Skeletal muscle cell (primary cell): ENCODE measurements at regions not wholly inside any gene's neighbourhood (a gene's known extent, or its start where the extent isn't known, plus 50 kb on each side); places are given as distances from the start of the nearest gene placed in this dataset.
A peak's percentile ranks its signal among the peaks of the same experiment; 100 is the strongest.

Experiments used
- DNase-seq: peaks from one replicate; pipeline ENCODE4 v3.0.0-alpha.2; 2010; ENCODE audit warnings: low read depth
- H3K4me3 ChIP-seq: 2 replicates; pipeline ENCODE4 v1.5.1; 2011; ENCODE audit warnings: low read depth, mild to moderate bottlenecking, control low read depth, low read length, moderate library complexity

DNA sequence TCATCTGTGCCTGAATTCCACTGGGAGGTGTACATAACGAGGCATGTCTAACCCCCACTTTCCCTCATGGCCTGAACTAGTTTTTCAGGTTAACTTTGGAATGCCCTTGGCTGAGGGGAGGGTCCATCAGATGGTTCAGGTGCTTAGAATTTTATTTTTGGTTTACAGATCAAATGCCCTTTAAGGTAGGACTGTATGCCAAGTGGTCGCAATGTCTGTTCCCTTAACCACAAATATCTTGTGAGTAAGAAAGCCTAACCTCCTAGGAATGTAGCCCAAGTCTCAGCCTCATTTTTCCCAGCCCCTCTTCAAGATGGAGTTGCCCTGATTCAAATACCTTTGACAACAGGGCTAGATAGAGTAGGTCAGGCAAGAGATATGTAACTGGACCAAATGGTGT, 78.4 kb downstream of the RNASET2 start:
- no peak overlapping the region for H3K4me3 ChIP-seq
- no peak for DNase-seq

DNA sequence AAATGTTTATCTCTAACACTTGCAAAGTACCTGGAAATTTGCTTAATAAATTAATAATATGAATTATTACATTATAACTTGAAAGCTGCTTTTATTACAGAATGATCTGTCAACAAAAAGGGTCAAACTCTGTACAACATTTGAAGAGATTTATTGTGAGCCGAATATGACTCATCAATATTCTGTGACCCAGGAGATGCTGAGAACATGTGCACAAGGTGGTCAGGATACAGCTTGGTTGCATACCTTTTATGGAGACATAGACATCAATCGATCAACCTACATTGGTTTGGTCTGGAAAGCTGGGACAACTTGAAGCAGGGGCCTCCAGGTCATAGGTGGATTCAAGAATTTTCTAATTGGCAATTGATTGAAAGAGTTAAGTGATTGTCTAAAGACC, 79.0 kb downstream of the RNASET2 start:
- H3K4me3 ChIP-seq: no peak overlapping the region
- DNase-seq: no peak

DNA sequence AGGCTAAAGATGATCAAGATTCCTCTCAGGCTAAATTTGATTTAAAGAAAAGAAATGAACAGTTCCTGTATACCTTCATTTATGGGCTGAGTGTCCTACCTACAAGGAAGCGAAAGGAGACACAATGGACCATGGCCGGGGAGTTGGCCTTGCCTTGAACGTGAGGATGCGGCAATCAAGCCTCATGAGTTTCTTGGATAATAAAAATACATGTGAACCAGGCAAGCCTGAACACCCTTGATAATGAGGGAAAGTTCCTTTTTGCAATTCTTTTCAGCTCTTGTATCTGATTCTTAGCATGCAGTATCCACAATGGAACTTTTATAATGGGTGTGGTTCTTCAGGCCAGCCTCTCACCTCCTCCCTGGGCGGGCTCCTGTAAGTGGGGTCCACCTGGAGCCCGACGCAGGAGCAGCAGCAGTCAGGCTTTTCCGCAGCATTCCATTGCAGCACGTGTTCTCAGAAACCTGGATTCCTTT, 83.8 kb downstream of the RNASET2 start:
- no peak overlapping the region for H3K4me3 ChIP-seq
- DNase-seq: no peak

DNA sequence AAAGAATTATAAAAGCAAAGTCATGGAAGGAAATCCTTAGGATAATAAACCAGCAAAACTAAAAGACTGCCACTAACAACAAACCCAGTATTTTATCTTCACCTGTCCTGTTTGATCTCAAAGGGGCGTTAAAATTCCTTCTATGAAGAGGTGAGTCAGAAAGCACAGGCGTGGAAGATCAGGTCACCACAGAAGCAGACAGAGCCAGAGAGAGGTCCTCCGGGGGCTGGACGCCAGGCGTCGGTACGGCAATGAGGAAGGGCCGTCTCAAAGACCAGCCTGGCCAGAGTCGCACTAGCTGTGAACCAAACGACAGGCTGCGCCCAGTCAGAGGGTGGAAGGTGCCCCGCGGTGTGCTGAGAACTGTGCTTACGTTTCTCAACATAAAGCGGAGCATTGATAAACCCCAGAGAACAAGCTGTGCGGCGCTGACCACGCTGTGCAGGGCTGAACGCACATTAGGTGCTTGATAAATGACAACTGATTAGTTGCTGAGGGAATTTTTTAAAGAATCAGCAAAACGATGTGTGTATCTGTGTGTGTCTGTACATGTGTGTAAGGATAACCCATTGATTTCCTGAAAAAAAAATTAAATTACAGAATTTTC, 85.6 kb downstream of the RNASET2 start:
- no peak overlapping the region for H3K4me3 ChIP-seq
- DNase-seq: no peak

DNA sequence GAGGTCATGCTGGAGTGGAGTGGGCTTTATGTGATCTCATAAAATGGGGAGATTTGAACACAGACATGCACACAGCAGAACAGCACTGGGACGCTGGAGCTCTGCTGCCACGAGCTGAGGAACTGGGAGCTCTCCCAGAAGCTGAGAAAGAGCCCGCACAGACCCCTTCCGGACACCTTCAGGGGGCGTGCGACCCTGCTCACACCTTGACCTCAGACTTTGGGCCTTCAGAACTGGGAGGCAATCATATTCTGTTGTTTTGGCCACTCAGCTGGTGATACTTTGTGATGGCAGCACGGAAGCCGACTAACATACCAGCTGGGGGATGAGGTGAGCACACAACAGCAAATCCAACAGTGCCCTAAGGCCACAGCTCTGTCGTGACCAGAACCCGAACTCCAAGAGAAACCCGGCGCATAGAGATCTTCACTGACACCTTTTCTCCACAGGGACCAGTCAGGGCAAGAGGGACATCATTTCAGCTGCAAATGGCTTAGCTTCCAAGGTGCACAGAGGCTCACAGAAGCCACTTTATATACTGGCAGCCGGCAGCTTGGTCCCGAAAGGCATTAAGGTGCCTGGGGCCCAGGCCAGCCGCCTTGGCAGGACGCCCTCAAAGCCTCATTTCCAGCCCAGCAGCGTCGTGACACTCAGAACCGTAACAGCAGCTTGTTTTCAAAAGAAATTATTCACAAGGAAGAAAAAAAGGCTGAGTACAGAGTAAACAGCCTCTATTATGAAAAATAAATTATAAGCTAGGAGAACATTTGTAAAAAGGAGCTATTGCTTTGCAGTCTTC, 89.3 kb downstream of the RNASET2 start:
- no peak for DNase-seq
- H3K4me3 ChIP-seq: no peak overlapping the region

DNA sequence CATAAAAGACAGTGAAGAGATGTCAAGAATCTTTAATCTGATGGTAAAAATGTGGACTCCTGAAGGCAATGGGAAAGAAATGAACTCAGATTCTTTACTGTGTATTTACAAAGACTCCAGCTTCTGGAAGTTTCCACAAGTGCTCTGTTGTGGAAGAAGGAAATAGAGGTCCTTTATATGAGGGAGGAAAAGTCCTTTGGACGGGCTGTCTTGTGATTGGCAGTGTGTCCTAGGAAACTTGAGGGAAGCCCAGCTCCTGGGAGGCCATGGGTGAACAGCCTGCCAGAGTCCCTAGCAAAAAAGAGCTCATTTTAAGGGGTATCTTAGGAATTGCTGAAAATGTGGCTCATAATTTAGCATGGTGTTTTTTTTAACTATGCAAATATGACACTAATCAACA, 92.0 kb downstream of the RNASET2 start:
- DNase-seq: no peak
- H3K4me3 ChIP-seq: no peak overlapping the region

DNA sequence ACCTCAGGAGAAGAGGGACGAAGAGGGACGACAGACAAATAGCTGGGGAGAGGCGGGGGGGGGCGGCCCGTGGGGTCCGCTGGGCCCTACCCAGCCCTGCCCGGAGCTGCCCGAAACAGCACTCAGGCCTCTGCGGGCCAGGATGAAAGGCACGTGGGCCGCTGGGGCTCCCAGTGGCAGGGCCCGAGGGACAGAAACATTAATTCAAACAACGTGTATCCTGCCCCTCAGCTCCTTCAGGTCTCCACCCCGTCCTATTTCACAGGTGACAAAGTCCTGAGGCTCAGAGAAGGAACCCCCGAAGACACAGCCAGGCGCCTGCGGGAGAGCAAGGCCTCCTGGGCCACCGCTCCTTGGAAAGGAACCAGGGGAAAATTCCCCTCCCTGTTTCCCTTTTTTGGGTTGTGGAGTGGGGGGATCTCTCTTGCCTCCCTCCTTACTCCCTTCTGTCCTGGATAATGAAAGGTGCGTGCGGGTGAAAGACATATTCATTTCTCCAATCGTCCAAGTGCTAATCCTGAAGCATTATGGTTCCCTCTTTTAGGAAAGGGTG, 93.3 kb downstream of the RNASET2 start:
- peak overlapping the region; percentile 48 for H3K4me3 ChIP-seq
- DNase-seq: no peak

DNA sequence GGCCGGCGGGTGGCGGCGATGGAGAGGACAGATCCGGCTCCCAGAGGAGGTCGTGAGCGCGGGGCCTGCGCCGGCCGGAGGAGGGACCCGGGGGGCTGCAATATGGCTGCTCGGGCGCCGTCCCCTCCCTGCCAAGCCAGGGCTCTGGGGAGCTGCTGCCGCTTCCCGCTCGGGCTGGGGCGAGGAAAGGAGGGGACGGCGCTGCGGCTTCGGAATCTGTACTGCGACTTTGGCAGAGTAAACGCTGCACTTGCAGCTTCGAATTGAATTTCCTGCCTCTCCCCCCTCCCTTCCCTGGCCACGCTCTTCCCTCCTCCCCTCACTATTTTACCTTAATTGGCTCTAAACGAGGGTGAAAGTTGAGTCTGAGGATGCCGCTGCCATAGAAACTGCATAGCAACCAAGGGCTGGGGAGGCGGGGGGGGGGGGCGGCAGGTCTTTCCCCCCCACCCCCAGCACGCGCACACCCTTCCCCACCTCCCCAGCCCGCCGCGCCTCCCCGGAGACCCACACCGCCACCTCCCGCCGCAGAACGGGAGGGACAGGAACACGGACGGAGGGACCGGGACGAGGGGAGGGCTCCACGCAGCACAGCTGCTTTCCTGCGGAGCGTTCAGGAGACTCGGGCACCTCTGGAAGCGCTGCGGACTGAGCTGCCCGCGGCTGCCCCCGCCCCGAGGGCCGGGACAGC, 93.9 kb downstream of the RNASET2 start:
- peak overlapping the region; percentile 48 for H3K4me3 ChIP-seq
- DNase-seq: no peak

DNA sequence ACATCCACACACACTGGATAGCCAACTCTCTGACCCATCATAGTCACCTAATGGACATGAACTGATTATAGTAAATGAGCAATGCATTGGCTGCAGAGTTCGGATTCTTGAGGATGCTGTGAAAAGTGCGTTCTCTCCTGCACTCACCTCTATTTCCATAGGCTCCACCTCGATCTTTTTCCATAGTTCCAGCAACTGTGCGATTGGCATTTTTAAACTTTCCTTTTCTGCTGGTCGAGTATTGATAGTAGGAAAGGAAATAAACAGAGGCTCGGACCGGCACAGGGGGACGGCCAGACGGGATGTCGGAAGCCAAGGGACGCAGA, 94.4 kb downstream of the RNASET2 start:
- H3K4me3 ChIP-seq: peak overlapping the region; percentile 48
- no peak for DNase-seq

DNA sequence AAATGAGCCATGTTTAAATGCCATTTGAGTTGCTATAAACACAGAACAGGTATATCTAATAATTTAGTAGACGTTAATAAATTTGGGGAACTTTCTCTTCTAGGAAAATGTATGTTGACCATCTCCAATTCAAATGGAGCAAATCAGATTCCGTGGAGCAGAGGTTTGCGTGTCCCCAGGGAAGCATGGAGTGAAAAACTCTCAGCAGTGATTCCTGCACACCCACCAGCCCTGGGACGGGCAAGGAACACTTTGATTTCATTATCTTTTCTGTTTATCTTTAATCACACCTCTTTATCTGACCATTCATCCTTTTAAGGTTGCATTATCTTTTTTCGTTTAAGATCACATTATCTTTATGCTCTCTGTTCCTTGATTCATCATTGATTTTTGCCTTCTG, 95.0 kb downstream of the RNASET2 start:
- DNase-seq: no peak
- H3K4me3 ChIP-seq: no peak overlapping the region

DNA sequence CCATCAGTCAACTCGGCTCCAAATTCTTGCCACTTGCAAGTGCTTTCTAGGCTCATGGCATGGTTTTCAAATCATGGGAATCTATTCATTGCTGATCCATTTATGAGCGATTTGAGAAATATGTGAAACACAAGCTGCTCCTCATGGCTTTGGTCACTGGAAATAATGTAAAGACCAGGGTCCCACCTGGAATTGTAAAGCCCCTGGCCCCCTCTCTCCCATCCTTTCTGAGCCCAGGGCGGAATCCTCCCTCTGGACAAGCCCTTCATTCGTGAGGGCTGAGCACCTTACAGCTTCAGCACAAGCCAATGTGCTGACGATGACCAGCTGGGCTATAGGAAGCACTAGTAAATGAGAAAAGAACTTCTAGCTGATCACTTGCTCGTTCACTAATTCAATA, 96.0 kb downstream of the RNASET2 start:
- H3K4me3 ChIP-seq: no peak overlapping the region
- no peak for DNase-seq

DNA sequence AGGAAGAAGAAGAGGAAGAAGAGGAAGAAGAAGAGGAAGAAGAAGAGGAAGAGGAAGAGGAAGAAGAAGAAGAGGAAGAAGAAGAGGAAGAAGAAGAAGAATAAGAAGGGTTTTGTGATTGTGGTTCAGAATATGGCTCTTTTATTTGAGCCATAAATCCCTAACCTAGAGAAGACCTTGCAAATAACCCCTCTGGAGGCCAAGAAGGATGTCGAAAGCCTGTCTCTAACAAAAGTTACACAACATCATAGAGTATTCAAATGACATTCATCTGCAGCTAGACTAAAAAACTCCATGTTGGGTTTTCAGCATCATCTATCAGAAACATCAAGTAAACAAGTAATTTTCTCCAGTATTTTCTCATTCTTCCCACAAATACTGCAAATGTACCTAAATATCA, 100.9 kb downstream of the RNASET2 start:
- no peak overlapping the region for H3K4me3 ChIP-seq
- DNase-seq: no peak

DNA sequence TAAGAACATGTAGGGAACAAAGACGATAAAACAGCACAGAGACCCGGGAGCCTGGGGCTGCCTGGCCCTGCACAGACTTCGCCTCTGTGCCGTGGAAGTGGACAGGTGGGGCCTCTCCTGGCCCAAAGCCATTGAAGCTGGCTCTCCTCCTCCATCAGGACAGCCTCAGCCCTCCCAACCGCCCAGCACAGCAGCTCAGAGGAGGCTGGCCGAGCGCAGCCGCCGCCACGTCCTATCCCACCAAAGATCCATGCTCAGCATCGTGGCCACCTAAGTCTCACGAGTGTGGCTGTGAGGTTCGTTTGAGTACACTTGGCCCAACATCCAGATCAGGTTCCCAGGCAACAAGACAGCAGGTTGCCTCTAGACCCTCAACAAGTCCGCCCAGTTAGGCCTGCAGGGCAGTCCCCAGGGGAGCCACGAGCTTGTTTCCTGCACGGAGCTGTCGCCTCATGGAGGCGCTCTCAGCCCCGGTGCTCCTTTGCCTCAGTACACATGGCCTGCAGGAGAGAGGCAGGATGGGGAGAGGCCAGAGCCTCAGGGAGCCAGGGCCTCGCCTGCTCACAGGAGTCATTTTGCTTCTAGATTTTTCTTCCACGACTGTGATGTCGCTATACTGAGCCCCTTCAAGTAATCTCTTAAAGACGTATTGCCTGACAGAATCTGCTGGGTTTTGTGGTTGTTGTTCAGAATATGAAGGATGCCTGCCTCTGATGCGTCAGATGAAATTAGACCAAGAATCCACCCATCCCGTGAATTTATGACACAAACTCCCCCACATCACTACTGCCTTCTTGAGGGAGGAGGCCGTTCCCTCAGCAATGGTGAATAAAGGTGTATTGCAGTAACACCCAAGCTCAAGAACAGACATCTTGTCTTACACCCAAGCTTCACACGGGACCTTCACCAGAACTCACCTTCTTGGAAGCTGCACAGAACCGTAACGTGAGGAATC, 102.7 kb downstream of the RNASET2 start:
- DNase-seq: no peak
- no peak overlapping the region for H3K4me3 ChIP-seq

DNA sequence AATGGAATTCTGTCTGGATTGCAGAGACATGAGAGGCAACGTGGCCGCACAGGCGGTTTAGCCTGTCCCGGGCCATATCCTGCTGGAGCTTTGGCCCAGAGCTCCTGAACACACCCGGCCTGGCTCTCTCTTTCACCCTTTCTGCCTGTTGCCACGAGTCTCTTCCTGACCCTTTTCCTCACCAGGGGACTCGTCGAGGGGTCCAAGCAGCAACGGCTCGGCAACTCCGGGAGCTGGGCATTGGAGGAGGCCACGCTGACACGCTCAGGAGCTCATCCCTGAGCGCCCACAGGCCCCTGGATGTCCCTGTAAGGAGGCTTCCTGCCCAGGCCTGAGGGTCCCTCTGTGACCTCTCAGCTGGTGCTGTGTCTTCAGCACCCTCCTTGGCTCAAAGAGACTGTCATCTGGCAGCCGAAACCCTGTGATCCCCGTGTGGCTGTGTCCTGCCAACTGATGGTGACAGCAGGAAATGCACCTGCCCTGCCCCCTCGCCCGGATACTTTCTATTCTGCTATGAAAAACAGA, 103.8 kb downstream of the RNASET2 start:
- H3K4me3 ChIP-seq: no peak overlapping the region
- no peak for DNase-seq

DNA sequence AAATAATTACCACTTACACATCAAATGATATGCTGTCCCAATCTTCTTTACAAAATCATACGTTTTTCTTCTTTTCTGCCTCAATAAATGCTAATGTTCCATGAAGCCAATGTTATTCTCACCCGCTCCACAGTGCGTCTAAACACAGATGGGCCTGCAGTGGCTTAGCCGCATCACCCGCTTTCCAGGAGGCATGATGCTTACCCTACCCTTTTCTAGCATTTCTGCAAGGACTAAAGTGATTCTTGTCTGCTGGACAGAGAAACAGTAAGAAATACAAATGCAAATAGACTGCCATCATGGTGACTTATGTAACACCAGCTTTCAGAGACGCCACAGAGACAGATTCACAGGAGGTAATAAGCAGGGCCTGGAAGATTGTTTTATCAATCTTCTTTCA, 104.4 kb downstream of the RNASET2 start:
- DNase-seq: no peak
- H3K4me3 ChIP-seq: no peak overlapping the region

DNA sequence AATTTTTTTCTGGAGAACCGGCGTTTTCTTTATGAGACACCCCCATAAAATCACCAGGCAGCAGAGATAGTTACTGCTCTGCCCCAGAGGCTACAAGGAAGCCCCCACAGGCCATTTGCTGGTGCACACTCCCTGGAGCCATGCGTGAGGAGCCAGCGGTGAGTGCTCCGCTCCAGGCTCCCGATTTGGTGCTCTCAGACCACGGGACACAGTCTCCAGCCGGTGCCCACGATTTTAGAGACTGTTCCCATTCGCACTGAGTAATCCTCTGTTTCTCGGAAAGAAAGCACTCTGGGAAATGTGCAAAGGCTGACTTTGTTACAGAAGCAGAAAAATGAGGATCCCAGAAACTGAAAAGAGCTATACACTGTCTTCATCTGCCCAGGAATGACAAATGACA, 104.9 kb downstream of the RNASET2 start:
- H3K4me3 ChIP-seq: no peak overlapping the region
- no peak for DNase-seq

DNA sequence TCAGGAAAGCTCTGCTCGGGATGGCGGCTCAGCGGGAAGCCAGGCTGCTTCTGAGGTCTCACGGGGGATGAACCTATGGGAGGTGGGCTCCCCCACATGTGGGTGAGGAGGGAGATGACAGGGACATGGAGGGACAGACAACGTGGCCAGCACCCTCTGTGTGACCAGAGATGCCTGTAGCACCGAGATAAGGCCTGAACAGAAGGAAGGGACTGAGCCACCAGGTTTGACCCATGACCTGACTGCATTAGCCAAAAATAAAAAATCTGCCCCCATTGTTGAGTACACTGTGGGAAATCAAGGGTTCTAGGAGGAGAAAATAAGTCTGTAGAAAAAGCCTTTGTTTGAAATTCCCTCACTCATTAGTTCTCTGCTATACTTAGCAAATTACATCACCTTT, 105.7 kb downstream of the RNASET2 start:
- no peak for DNase-seq
- H3K4me3 ChIP-seq: no peak overlapping the region

DNA sequence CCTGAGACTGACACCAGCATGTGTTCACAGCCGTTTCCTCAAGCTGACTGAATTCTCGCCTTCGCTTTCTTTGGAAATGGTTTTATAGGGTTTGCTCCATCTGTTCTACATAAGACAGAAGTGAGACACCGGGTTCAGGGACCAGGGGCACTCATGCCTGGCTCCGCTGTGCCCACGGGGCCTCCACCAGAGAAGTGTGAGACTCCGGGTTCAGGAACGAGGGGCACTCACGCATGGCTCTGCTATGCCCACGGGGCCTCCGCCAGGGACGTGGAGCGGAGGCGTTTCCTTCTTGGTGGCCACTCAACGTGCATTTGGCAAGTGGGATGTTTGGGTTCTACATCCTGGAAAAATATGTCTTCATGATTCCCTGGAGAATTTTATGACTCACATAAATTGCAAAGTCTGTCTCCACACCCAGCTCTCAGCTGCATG, 106.6 kb downstream of the RNASET2 start:
- DNase-seq: no peak
- no peak overlapping the region for H3K4me3 ChIP-seq
